Natural killer cell treated with Interleukin-12 subunit alpha and Interleukin-12 subunit beta and Interleukin-15 and Interleukin-18, amount 100 ng/mL, for 72 hours (primary cell): ENCODE measurements at regions not wholly inside any gene's neighbourhood (a gene's known extent, or its start where the extent isn't known, plus 50 kb on each side); places are given as distances from the start of the nearest gene placed in this dataset.
"Not testable (repeated sequence)": the region's sequence is repeated elsewhere in the genome, so short reads cannot be mapped to it uniquely, and the experiment has no call there.

Experiments used
- ATAC-seq, 2 donors: fragments of 150-1000 bp; cut with Tn5 transposase in 1 of 2; sonication (Bioruptor Pico), chemical (Tn5 transposase) in 1 of 2; 2 replicates each; pipeline ENCODE4 v1.10.0; 2021
- DNase-seq: peaks from one replicate; pipeline ENCODE4 v3.0.0; 2022; ENCODE audit warnings: low spot score
- H3K27ac Mint-ChIP-seq, 2 donors: 1 replicate in 1 of 2; 2 replicates in 1 of 2; pipeline ENCODE4 v1.8.0; 2022; ENCODE audit warnings: mixed read lengths in 2 of 2, mild to moderate bottlenecking in 1 of 2, moderate library complexity in 1 of 2
- H3K27me3 Mint-ChIP-seq, 2 donors: 1 replicate in 1 of 2; 2 replicates in 1 of 2; pipeline ENCODE4 v1.8.0; 2022; ENCODE audit warnings: mixed read lengths in 2 of 2
- H3K36me3 Mint-ChIP-seq: one replicate; pipeline ENCODE4 v1.8.0; 2022; ENCODE audit warnings: mixed read lengths
- H3K4me1 Mint-ChIP-seq, 2 donors: 1 replicate in 1 of 2; 2 replicates in 1 of 2; pipeline ENCODE4 v1.8.0; 2022; ENCODE audit warnings: low read depth in 2 of 2, mixed read lengths in 2 of 2, mild to moderate bottlenecking in 1 of 2
- H3K4me3 Mint-ChIP-seq: one replicate; pipeline ENCODE4 v1.8.0; 2022; ENCODE audit warnings: mixed read lengths
- H3K9me3 Mint-ChIP-seq: 2 replicates; pipeline ENCODE4 v1.8.0; 2022; ENCODE audit warnings: mixed read lengths

DNA sequence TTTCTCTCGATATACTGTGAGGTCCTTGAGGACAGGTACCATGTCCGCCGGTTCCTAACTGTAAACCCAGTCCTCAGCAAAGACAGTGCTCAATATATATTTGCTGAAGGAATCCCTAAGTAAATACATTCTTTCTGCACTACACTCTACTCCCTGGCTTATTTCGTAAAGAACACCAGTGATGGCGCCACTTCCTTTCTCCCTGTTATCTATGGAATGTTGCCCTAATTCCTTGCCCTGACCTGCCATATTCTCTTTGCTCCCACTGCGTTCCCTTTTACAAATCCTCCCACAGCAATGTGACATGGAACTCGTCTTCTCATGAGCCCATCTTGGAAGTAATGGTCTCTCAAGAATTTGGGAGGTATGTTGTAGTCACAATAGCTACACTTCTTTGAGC is 507.4 kb upstream of the COBL start:
- Mint-ChIP-seq H3K36me3 (peaks cover 2% of the 10 kb centered on the region), H3K27ac (no peak overlapping the region), H3K27me3 (no peaks in the 10 kb centered on the region), H3K9me3 (peaks cover 23% of the 10 kb centered on the region), H3K4me3 (no peak overlapping the region), H3K4me1 (no peaks in the 10 kb centered on the region)
- no peak for ATAC-seq
- no peak for DNase-seq

DNA sequence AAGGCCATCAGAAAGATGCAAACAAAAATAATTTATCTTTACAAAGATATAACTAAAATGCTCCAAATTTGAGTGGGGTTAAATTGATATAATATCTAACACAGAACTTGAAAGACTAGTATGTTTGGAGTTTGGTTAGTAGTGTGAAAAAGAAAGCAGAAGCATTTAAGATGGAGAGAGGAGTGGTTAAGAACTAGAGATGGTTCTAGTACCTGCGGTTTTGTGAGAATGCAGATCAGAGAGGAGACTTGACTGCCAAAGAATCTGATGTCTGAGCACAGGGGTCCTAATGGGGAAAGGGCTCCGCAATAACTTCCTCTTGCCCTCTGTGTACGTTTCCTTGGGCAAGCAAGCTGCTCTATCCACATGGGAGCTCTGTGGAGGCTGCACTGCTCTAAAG is 506.8 kb upstream of the COBL start:
- no peak for DNase-seq
- H3K36me3 Mint-ChIP-seq: no peaks in the 10 kb centered on the region
- no peak overlapping the region for H3K27ac Mint-ChIP-seq
- no peak overlapping the region for H3K4me3 Mint-ChIP-seq
- ATAC-seq: no peak
- no peaks in the 10 kb centered on the region for H3K27me3 Mint-ChIP-seq
- H3K4me1 Mint-ChIP-seq: no peaks in the 10 kb centered on the region
- H3K9me3 Mint-ChIP-seq: peaks cover 21% of the 10 kb centered on the region

DNA sequence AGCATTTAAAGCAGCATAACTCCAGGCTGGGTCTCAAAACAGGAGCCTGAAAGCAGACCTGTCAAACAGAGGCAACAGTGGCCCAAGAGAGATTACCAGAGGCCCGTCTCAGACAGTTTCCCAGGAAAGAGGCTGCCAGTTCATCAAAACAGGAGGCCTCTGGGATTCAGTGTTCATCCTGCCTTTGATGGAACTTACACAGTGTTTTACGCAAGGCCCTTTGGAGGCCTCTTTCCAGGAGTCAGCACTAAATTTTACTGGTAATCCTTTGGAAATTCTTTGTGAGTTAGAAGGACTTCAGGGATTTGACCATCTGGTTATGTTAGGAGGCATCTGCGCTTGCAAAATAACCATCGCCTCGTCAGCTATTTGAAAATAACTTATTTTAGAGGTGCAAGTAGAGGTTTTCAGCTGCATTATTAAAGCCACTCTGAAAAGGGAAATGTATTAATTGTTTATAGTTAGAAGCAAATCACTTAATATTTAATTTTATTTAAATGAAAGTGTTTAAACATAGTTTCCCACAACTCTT is 501.2 kb upstream of the COBL start:
- H3K4me3 Mint-ChIP-seq: no peak overlapping the region
- H3K4me1 Mint-ChIP-seq: no peaks in the 10 kb centered on the region
- H3K9me3 Mint-ChIP-seq: peaks cover 16% of the 10 kb centered on the region
- H3K36me3 Mint-ChIP-seq: peaks cover 4% of the 10 kb centered on the region
- ATAC-seq (no peak), DNase-seq (no peak)
- no peaks in the 10 kb centered on the region for H3K27me3 Mint-ChIP-seq
- no peak overlapping the region for H3K27ac Mint-ChIP-seq

DNA sequence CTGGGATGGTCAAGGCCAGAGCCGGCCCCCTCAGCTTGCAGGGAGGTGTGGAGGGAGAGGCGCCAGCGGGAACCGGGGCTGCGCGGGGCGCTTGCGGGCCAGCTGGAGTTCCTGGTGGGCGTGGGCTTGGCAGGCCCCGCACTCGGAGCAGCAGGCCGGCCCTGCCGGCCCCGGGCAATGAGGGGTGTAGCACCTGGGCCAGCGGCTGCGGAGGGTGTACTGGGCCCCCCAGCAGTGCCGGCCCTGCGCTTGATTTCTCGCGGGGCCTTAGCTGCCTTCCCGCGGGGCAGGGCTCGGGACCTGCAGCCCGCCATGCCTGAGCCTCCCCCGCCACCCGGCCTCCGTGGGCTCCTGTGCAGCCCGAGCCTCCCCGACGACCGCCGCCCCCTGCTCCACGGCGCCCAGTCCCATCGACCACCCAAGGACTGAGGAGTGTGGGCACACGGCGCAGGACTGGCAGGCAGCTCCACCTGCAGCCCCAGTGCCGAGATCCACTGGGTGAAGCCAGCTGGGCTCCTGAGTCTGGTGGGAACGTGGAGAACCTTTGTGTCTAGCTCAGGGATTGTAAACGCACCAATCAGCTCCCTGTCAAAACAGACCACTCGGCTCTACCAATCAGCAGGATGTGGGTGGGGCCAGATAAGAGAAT is 489.3 kb upstream of the COBL start:
- not testable (repeated sequence) for H3K27ac Mint-ChIP-seq, ATAC-seq, H3K4me3 Mint-ChIP-seq, H3K4me1 Mint-ChIP-seq, DNase-seq, H3K27me3 Mint-ChIP-seq, H3K36me3 Mint-ChIP-seq
- H3K9me3 Mint-ChIP-seq: peaks cover 26% of the 10 kb centered on the region

DNA sequence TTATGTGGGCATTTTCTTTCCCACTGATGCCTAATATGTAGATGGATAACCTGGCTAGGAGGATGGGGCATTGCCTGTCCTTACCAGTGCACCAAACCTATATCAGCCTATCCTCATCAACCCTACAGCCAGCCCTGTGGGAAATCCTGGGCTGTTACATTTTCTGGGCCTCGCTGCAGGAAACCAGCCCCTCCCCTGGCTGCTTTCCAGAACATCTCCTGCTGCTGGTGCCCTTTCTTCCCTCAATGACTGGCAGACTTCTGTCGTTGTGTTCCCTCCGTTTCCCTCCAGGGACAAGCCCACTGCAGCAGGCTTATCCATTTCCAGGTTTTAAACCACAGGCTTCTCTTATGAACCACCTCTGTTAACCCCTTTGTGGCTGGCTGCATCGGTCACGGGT is 486.1 kb upstream of the COBL start:
- Mint-ChIP-seq H3K27me3 (no peaks in the 10 kb centered on the region), H3K36me3 (no peaks in the 10 kb centered on the region), H3K4me1 (no peaks in the 10 kb centered on the region), H3K27ac (no peak overlapping the region), H3K4me3 (no peak overlapping the region), H3K9me3 (peaks cover 22% of the 10 kb centered on the region)
- no peak for ATAC-seq
- DNase-seq: no peak

DNA sequence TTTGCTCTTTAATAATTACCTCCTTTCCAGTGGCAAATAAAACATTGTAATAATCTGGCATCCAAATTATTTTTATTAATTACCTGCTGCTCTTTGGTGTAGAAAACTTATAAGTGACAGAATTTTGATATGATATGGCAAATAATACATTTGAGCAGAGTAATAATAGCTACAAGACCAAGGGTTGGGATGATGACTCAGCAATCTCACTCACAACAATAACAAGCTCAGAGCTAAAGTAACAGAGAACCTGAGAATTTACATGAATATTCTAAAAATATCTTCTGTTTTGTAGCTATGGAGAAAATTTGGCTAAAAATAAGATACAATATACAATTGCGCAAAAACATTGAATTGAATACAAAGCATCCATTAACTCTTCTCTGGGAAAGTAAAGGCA is 480.8 kb upstream of the COBL start:
- H3K27me3 Mint-ChIP-seq: no peaks in the 10 kb centered on the region
- H3K4me3 Mint-ChIP-seq: no peak overlapping the region
- DNase-seq (no peak), ATAC-seq (no peak)
- peaks cover 6% of the 10 kb centered on the region for H3K9me3 Mint-ChIP-seq
- H3K4me1 Mint-ChIP-seq: no peaks in the 10 kb centered on the region
- H3K27ac Mint-ChIP-seq: no peak overlapping the region
- no peaks in the 10 kb centered on the region for H3K36me3 Mint-ChIP-seq

DNA sequence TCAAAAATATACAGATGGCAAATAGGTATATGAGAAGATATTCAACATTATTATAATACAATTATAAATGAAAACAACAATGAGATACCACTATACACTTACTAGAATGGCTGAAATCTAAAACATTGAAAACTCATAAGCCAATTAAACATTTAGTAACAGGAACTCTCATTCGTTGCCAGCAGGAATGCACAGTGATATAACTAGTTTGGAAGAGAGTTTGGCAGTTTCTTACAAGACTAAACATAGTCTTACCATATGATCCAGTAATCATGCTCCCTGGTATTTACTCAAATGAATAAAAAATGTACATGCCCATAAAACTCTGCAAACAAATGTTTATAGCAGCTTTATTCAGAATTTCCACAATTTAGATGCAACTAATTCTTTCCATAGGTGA is 476.2 kb upstream of the COBL start:
- ATAC-seq (no peak), DNase-seq (no peak)
- Mint-ChIP-seq H3K27ac (no peak overlapping the region), H3K27me3 (no peaks in the 10 kb centered on the region), H3K4me1 (no peaks in the 10 kb centered on the region), H3K36me3 (no peaks in the 10 kb centered on the region), H3K9me3 (peaks cover 7% of the 10 kb centered on the region), H3K4me3 (no peak overlapping the region)

DNA sequence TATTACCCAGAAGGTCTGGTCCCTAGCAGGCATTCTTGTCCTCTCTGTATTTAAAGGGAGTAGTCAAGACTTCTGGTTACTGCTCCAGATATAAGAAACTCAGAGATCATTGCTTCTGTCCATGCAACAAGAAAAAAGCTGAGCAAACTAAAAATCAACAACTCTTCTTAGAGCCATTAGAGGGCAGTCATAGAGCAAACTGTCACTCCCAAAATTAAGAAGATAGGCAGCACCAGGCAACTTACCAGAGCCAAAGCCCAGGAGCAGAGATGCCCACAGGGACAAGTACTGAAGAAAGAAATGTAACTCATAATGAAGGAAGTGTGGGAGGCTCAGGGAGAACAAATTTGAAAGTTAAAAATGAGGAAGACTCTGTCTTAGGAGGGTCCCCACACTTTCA is 472.9 kb upstream of the COBL start:
- ATAC-seq: no peak
- DNase-seq: no peak
- H3K4me1 Mint-ChIP-seq: no peaks in the 10 kb centered on the region
- no peak overlapping the region for H3K27ac Mint-ChIP-seq
- peaks cover 14% of the 10 kb centered on the region for H3K9me3 Mint-ChIP-seq
- no peak overlapping the region for H3K4me3 Mint-ChIP-seq
- H3K27me3 Mint-ChIP-seq: no peaks in the 10 kb centered on the region
- peaks cover 5% of the 10 kb centered on the region for H3K36me3 Mint-ChIP-seq

DNA sequence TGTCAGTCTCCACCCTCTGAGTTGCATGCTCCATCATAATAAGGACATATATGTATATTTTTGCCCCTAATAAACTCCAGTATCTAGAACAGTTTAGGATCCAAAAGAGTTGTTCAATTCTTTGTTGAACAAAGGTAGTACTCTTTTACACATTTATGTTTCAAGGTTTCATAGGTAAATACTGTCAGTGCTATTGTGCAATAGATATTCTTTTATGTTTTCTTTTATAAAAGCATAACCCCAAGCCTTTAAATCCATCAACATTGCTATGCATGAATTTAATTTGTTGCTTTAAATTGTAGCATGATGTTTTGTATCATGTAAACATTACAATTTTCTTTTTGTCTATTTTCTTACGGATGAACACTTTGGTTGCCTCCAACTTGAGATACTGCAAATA is 469.7 kb upstream of the COBL start:
- Mint-ChIP-seq H3K4me3 (no peak overlapping the region), H3K36me3 (peaks cover 5% of the 10 kb centered on the region), H3K9me3 (peaks cover 21% of the 10 kb centered on the region), H3K27ac (no peak overlapping the region), H3K27me3 (no peaks in the 10 kb centered on the region), H3K4me1 (no peaks in the 10 kb centered on the region)
- DNase-seq (no peak), ATAC-seq (no peak)

DNA sequence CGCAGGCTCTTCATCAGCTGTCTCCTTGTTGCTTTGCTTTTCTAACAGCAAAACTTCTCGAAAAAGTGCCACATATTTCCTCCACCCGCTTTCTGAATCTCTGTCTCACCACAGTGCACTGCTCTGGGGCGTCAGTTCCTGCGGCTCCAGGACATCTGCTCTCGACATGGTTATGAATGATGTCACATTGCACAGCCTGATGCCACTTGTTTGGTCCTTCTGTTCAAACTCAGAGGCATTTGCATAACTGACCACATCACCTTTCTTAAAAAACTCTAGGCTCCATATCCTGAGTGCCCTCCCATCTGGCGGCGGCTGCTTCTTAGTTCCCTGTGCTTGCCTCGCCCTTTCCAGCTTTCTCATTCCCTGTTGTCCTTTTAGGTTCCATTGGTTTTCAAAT is 469.3 kb upstream of the COBL start:
- H3K4me1 Mint-ChIP-seq: no peaks in the 10 kb centered on the region
- ATAC-seq: no peak
- H3K27ac Mint-ChIP-seq: no peak overlapping the region
- H3K27me3 Mint-ChIP-seq: no peaks in the 10 kb centered on the region
- H3K4me3 Mint-ChIP-seq: no peak overlapping the region
- peaks cover 5% of the 10 kb centered on the region for H3K36me3 Mint-ChIP-seq
- DNase-seq: no peak
- peaks cover 21% of the 10 kb centered on the region for H3K9me3 Mint-ChIP-seq

DNA sequence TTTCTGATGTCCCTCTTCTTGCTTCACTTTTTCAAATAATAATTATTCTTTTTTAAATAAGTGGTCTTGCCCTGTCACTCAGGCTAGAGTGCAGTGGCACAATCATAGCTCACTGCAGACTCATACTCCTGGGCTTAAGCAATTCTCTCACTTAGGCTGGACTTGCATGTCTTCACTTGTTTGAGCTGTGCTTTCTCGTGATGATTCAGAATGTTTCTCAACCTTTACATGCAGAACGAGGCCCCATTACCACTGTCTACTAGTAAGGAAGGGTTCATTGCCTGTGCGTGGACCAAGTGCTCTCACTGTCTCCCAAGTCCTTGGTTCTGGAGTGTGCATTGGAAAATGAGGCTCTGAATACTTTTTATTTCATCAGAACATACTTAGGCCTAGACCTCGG is 468.6 kb upstream of the COBL start:
- Mint-ChIP-seq H3K4me1 (no peaks in the 10 kb centered on the region), H3K36me3 (peaks cover 5% of the 10 kb centered on the region), H3K9me3 (peaks cover 21% of the 10 kb centered on the region), H3K27ac (no peak overlapping the region), H3K4me3 (no peak overlapping the region), H3K27me3 (no peaks in the 10 kb centered on the region)
- no peak for DNase-seq
- peak in 1 of 2 donors; percentile 40 for ATAC-seq

DNA sequence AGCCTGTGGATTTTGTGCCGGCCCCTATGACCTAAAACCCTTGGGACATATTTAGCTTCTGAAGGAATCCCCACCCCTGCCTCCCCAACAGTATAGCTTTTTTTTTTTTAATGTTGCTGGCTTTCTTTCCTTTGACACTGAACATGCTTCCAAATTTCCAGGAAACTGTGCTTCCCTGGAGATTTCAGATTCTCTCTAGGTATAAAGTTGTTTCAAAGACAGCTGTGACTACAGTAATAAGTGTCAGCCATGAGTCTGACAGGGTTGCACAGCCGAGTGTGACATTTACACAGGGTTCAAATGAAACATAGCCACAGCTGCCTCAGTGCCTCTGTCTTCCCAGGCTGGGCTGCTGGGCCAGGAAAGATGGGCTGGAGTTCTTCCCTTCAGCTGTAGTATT is 466.6 kb upstream of the COBL start:
- peaks cover 10% of the 10 kb centered on the region for H3K36me3 Mint-ChIP-seq
- ATAC-seq: no peak
- no peaks in the 10 kb centered on the region for H3K4me1 Mint-ChIP-seq
- no peak overlapping the region for H3K27ac Mint-ChIP-seq
- H3K9me3 Mint-ChIP-seq: peaks cover 25% of the 10 kb centered on the region
- no peaks in the 10 kb centered on the region for H3K27me3 Mint-ChIP-seq
- no peak overlapping the region for H3K4me3 Mint-ChIP-seq
- no peak for DNase-seq

DNA sequence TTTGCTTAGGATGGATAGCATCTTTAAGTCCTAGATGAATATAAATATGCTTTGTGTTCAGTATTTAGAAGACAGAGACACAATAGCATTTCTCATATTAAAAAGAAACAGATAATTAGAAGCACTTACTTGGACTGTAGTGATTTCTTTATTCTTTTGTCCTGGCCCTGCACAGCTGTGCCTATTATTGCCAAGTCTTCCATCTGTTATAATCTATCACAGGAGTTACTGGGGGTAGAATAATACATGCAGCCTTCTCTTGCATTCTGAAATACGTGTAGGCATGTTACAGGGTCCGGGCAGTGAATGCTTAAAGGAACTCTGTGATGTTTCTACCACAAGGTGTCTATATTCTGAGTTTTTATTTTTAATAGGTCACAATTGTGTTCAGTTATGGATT is 461.5 kb upstream of the COBL start:
- Mint-ChIP-seq H3K27me3 (no peaks in the 10 kb centered on the region), H3K9me3 (peaks cover 21% of the 10 kb centered on the region), H3K27ac (no peak overlapping the region), H3K36me3 (peaks cover 5% of the 10 kb centered on the region), H3K4me1 (no peaks in the 10 kb centered on the region), H3K4me3 (no peak overlapping the region)
- no peak for DNase-seq
- no peak for ATAC-seq

DNA sequence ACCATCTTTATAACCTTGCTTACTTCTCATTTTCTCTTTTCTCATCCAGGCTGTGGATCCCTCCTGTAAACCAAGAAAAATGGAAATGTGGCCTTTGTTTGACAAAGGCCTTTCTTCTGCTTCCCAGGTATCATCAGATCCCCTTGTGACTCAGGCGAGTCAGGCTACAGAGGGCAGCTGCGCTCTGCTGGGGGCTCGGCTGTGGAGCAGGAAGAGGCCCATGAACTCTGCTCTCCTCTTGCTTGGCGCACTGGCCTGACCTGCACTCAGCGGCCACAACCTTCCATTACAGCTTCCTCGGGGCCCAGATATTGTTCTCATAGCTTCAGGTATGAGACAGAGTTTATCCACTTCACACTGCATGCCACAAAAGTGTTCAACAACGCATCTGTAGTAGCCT is 457.6 kb upstream of the COBL start:
- no peak for DNase-seq

DNA sequence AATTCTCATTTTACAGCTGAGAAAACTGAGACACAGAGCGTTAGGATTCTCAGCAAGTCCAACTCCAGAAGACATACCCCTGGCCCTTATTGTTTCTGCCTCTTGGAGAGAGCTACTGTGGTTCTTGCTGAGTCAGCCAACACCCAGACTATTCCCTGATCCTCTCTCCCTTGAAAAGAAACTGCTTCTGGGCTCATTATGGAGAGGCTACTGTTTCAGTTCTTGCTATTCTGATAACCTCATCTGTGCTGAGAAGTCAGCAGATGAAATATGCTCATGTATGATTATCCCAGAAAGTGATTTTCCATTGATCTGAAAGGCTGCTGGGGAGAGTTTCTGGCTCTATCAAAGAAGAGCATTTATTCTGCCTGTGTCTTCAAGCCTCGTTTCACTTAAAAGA is 455.6 kb upstream of the COBL start:
- H3K27me3 Mint-ChIP-seq: no peaks in the 10 kb centered on the region
- DNase-seq: no peak
- H3K4me1 Mint-ChIP-seq: no peaks in the 10 kb centered on the region

More for the DNA sequence above, 457.6 kb upstream of the COBL start:
- Mint-ChIP-seq H3K27ac (no peak overlapping the region), H3K36me3 (peaks cover 6% of the 10 kb centered on the region), H3K9me3 (peaks cover 8% of the 10 kb centered on the region), H3K27me3 (no peaks in the 10 kb centered on the region), H3K4me3 (no peak overlapping the region), H3K4me1 (no peaks in the 10 kb centered on the region)
- ATAC-seq: no peak

More for the DNA sequence above, 455.6 kb upstream of the COBL start:
- Mint-ChIP-seq H3K9me3 (peaks cover 8% of the 10 kb centered on the region), H3K27ac (no peak overlapping the region), H3K4me3 (no peak overlapping the region), H3K36me3 (peaks cover 6% of the 10 kb centered on the region)
- no peak for ATAC-seq
